Activated T-cell treated with anti-CD3 and anti-CD28 coated beads for 24 hours (primary cell): ENCODE measurements at regions not wholly inside any gene's neighbourhood (a gene's known extent, or its start where the extent isn't known, plus 50 kb on each side); places are given as distances from the start of the nearest gene placed in this dataset.
"Not testable (repeated sequence)": the region's sequence is repeated elsewhere in the genome, so short reads cannot be mapped to it uniquely, and the experiment has no call there.

Source experiments
- DNase-seq: peaks from one replicate; pipeline ENCODE4 v3.0.0-alpha.2; 2020; ENCODE audit warnings: low read depth

- DNase-seq, result no peak
Observed at GRCh38 chr10:34957531-34957930, 132.6 kb downstream of the CUL2 start.

GRCh38 chr10:34956756-34957155 lies 133.4 kb downstream of the CUL2 start:
- no peak for DNase-seq

GRCh38 chr10:34955391-34955790 lies 134.8 kb downstream of the CUL2 start:
- no peak for DNase-seq

GRCh38 chr10:34954142-34954541 lies 136.0 kb downstream of the CUL2 start:
- DNase-seq, result no peak

GRCh38 chr10:34951263-34951887 lies 136.3 kb upstream of the PARD3 start:
- DNase-seq, result peak; percentile 1

GRCh38 chr10:34945951-34946522 lies 130.9 kb upstream of the PARD3 start:
- not testable (repeated sequence) for DNase-seq

- DNase-seq, result no peak
Observed at GRCh38 chr10:34941471-34942357, 126.6 kb upstream of the PARD3 start.

GRCh38 chr10:34940436-34940835 lies 125.3 kb upstream of the PARD3 start:
- no peak for DNase-seq

GRCh38 chr10:34938399-34938670 lies 123.2 kb upstream of the PARD3 start:
- DNase-seq, result no peak

- not testable (repeated sequence) for DNase-seq
Observed at GRCh38 chr10:34937643-34938398, 122.7 kb upstream of the PARD3 start.

- no peak for DNase-seq
Observed at GRCh38 chr10:34936061-34936460, 121.0 kb upstream of the PARD3 start.

- no peak for DNase-seq
Observed at GRCh38 chr10:34933676-34934075, 118.6 kb upstream of the PARD3 start.

- DNase-seq, result no peak
Observed at GRCh38 chr10:34932235-34932634, 117.1 kb upstream of the PARD3 start.

- DNase-seq, result no peak
Observed at GRCh38 chr10:34931216-34931615, 116.1 kb upstream of the PARD3 start.

- DNase-seq, result no peak
Observed at GRCh38 chr10:34922138-34922537, 107.0 kb upstream of the PARD3 start.

GRCh38 chr10:34920578-34920977 lies 105.5 kb upstream of the PARD3 start:
- DNase-seq, result no peak

- DNase-seq, result no peak
Observed at GRCh38 chr10:34918776-34919315, 103.8 kb upstream of the PARD3 start.

GRCh38 chr10:34918060-34918775 lies 103.1 kb upstream of the PARD3 start:
- DNase-seq, result no peak

GRCh38 chr10:34916314-34916713 lies 101.2 kb upstream of the PARD3 start:
- DNase-seq, result no peak

GRCh38 chr10:34912771-34913170 lies 97.7 kb upstream of the PARD3 start:
- DNase-seq, result no peak

GRCh38 chr10:34911661-34912205 lies 96.6 kb upstream of the PARD3 start:
- no peak for DNase-seq
